ENCODE measurements at regions not wholly inside any gene's neighbourhood (a gene's known extent, or its start where the extent isn't known, plus 50 kb on each side); places are given as distances from the start of the nearest gene placed in this dataset.

DNA sequence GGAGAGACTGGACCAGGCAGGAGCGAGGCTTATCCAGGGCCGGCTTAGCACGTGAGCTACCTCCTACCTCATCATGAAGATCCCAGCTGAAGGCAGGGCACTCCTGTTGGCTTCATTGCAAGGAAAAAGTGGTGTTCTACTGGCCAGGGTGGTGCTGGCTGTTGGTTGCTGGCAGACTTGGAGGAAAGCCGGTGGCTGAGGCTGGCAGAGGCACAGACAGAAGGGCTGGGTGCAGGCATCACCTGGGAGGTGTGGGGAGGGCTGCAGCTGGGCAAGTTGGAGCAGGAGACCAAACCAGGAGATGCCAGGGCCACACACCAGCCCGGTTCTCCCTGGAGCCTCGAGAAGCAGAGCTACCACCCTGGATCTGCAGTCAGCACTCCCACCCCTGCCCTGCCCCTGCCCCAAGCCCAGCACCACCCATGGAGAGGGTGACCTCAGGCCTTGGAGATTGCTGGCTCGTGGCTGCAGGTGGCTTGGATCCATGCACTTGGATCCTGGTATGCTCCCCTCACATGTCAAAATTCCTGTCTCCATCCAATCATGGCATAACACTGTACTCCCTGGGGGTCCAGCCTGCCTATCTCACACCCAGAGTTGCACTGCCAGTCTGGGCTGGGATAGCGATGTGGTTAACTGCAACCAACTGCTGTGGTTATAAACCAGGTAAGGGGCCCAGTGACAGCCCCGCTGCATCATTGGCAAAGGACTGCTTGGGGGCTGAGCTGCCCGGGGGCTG, 49.7 kb downstream of the GLI2 start:
- DNase-seq, result no peak

DNA sequence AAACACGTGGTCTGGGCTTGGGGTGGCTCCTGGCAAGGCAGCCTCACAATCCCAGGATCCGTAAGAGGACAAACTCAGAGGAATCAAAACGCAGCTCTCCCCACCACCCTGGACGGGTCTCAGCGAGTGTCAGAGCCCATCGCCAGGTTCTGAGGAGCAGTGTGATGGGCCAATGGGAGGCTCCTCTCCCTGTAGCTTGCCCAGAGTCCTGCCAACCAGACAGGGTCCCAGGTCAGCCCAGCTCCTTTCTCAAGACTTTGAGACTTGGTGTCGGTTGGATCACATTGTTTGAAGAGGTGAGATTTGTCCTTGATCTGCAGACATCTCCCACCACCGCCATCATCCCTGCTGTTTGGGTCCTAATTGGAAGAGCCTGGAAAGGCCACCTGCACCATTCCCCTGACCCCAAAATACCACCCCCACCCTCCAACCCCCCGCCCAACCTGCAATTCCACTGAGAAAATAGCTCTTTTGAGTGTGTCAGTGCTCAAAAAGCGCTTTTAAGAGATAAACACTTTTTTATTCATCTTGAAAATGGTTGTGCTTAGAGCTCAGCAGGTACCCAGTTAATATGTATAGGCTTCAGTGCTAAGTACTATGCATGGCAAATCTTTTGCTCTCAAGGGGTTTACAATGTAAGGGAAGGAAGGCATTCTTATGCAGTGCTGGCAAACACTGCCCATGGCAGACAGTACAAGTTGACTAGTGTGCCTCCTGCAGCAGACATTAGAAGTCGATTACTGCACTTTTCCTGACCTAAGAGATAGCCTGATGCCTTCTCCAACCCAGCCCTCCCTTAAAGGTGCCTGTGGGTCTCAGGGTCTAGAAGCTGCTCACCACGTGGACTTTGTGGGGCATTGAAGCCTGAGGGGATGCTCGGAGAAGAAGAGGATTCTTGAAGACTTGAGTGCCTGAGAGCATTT, 50.6 kb downstream of the GLI2 start:
- no peak for DNase-seq

DNA sequence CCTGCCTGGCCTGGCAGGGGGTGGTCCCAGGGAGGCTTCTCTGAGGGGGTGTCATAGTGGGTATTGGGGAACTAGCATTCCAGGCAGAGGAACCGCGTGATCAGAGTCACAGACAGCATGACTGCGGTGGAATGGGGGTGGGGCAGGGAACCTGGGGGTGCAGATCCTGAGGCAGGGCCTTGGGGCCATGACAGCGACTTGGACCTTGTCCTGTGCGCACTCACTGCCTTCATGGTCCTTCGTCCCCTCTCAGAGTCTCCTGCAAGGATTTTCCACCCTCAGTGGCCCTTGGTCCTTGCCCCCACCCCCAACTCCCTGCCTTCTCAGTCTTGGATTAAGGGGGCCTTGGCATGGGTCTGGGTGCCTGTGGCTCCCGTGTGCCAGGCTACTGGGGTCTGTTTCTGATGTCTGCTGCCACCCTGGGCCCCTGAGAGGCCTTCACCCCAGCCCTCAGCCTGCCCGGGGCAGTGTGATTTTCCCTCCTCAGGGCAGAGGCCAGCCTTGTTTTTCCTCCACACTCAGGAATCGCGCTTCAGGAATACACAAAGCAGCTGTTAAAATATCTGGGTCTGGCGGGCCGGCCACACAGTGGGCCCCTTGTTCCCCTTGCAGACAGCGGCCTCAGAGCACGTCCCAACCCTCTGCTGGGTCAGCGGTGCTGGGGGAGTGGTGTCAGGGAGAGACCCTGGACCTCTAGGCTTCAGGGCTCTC, 51.6 kb downstream of the GLI2 start:
- no peak for DNase-seq

DNA sequence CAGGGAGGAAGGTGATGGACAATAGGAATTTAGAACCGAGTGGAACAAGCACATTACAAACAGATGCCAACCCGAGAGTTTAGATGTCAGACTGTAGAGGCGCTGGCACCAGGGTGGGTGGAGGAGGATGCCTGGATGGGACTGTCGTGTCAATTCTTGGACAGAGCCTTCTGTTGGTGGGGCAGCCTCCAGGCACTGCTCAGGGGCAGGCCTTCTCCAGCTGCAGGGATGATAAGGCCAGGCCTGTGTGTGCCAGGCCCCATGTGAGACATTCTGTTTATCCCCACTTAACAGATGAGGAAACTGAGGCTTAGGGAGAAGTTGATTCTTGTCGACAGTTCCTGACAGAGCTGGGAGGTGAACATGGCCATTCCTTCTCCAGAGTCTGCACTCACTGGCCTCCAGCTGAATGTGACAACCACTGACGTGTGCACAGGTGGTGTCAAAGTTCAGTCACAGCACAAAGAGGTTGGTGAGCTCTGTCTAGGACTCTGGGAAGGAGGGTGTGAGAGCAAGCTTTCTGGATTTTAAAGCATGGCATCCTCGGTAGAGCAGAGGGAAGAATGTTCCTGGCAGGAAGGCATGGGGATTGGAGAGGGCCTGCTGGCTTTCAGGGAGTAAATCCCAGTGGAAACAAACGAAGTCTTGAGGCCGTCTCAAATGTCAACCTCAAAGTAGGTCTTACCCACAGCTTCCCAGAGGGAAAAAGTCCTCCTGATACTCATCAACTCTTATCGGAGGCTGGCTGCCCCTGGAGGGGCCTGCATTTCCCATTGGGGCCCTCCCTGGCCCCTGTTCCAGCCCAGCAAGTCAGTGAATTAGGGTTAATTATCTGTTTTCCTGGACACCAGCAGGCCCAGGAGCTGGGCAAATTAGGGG, 52.4 kb downstream of the GLI2 start:
- DNase-seq, result no peak

DNA sequence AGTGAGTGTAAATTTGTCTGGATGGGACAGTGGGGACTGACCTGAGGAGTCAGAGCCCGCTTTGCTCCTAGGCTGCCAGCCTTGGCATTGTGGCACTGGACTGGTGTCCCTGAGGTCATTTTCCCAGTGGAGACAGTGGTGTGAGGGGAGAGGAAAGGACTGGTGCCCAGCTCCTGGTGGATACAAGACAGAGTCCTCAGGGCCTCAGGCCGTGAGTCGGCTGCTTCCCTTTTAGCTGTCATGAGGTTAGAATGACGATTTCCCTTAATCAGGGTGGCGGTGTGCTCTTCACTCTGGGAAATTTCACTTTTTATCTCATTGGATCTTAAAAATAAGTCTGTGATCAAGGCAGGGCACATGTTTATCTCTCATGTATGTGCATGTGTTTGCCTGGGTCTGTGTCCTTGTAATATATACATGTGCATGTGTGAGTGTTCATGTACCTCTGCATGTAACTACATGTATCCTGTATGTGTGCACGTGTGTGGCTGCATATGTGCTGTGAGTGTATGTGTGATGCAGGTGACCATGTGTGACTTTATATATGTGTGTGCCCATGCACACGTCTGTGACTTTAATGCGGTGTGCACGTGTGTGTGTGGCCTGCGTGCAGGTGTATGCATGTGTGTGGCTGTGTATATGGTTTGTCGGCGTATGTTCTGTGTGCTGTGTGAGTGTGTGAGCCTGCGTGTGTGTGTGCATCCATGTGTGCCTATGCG, 55.7 kb downstream of the GLI2 start:
- DNase-seq, result no peak

DNA sequence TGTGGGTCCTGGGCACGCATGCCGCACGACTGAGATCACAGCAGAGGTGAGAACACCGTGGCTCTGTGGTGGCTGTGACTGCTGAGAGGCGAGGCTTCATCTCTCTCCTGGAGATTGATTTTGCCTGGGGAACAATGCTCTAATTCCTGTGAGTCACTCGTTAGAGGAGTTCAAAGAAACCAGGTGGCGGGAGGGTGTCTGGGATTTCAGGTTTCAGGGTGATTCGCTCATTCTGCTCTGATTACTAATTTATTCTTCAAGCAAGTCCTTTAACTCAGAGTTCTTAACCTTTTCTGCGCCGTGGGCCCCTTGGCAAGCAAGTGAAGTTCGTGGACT, 56.3 kb downstream of the GLI2 start:
- DNase-seq, result no peak

GRCh38 chr2:120793682-120794403, 58.2 kb downstream of the GLI2 start:
- DNase-seq, result no peak

DNA sequence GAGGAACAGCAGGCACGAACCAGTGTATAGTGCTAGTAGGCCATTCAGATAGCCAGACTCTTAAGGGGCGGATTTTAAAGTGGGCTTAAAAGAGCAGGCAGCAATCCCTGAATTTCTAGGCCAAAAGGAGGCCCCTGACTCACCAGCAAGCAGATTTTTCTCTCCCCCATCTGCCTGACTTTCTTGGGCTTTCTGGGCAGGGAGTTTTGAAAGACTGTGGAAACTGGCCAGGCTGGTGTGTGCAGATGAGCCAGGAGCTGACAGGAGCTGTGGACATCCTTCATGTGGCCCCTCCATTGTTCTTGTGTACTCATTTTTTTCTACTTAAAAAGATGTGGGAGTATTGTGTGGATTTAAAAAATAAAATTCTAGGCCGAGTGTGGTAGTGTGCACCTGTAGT, 59.0 kb downstream of the GLI2 start:
- no peak for DNase-seq

DNA sequence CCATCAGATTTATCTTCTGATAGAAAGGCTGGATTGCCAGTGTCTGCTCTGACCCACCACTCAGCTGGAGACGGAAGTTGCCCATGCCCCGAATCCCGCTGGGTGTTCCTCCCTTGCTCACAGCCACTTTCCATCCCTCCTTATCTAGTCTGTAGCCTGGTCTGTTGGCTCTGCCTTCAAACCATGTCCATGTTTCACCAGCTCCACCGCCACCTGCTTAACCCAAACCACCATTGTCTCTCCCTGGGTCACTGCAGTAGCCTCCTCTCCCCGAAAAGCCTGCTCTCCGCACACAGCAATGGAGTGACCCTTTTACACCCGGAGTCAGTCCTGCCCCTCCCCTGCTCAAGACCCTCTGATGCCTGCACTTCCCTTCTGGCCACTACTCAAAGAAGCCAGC, 60.4 kb downstream of the GLI2 start:
- no peak for DNase-seq

GRCh38 chr2:120797421-120798221, 62.0 kb downstream of the GLI2 start:
- DNase-seq, result no peak

DNA sequence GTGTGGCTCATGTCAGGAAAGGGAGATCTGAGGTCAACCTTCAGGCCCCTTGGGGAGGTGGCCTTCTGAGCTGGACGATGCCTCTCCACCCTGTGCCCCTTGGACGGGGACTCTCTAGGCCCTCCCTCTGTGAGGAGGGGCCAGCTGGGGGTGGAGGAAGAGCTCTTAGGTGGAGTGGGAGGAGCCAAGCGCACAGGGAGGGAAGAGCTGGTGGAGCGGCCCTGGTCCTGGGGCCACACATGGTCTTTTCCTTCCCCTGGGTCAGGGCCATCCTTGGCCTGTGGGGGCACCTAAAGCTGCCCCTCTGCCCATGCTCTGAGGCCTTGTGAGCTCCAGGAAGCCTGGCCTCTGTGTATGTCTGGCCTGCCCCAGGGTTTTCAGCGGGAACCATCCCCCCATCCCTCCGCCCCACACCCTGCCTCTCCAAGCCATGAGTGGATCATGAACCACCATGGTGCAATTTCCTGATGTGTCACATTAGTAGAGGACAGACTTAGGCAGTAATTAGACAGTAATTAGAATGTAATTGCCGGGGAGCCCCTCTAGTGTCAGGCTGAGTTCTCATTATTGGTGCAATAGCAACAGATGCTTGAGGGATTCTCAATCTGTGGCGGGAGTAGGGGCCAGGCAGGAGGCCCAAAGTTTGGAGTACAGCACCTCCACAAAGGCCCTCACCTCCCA, 63.0 kb downstream of the GLI2 start:
- DNase-seq, result no peak

DNA sequence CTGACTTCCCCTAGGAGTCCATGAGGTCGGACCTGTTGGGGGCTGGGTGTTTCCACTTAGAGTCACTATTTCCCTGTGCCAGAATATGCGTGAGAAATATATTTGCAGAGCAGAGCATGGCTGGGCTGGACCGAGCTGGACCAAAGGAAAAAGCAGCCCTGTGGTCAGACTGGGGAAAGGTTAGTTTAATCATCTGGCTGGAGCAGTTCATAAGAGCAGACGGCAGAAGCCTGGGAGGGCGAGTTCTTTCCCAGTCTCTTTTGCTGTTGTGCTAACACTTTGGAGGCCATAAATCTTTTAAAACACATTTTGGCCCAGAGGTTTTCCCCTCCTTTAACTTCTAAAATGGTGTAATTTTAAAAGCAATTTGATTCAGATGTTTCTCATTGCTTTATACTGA, 66.5 kb downstream of the GLI2 start:
- no peak for DNase-seq

DNA sequence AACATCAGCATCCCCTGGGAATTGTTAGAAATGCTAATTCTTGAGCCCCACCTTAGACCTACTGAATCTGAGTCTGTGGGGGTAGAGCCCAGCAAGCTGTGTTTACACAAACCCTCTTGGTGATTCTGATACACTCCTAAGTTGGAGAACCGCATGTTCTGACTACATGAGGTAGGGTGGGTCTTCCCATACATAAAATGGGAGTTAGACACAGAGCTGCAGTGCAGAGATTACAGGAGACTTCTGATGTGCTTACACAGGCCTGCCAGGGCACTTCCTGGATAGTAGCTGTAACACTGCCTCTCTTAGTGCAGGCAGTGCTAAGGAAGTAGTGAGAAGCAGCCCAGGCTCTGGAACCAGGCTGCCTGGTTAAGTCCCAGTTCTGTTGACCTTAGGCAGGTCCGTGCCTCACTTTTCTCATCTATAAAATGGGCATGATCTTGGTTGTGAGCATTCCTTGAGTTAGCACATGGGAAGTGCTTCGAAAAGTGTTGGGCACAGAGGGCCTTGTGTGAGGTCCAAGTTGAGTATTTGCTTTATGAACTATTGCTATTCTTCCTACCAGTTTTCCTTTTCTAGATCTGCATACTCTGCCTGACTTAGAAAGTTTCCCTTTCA, 67.3 kb downstream of the GLI2 start:
- DNase-seq, result no peak

DNA sequence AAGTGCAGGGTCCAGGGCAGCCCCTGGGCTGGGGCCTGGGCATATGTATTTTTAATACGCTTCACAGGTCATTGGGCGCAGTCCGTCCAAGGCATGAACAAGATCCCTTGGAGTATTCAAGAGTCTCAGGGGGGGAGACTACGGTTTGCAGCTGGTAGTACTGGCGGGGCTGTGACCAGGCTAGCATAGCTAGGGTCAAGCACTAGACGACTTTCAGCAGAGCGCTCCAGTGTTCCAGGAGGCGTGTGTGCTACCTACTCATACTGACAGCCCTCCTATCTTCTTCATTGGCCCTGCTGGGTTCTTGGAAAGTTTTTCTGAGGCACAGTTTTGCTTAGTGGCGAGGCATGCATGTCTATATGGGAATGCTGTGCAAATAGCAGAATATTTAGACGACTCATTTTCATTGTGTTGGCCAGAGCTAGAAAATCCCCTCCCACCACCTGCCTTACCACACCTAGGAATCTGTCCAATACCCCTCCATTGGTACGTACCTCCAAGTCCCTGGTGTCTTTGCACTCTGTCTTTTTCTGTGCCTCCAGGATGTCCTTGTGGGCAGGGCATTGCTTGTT, 68.2 kb downstream of the GLI2 start:
- DNase-seq, result no peak

DNA sequence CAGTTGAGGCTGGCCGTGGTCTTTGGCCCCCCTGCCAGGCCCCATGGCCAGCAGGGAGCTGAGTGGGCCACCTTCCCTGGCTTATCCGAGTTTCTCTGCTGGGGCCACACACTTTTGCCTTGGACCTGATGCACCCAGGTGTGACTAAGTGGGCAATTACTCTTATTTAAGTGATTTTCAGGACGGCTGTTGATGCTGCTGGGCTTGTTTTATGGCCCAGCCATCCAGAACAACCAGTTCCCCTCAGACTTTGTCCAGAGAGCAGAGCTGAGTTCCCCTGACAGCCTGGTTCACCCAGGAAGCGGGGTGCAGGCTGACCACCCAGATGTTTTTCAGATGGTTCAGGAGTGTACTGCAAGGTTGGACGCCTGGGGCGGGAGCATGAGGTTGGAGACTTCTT, 68.8 kb downstream of the GLI2 start:
- no peak for DNase-seq

GRCh38 chr2:120805011-120805410, 69.3 kb downstream of the GLI2 start:
- DNase-seq, result no peak

DNA sequence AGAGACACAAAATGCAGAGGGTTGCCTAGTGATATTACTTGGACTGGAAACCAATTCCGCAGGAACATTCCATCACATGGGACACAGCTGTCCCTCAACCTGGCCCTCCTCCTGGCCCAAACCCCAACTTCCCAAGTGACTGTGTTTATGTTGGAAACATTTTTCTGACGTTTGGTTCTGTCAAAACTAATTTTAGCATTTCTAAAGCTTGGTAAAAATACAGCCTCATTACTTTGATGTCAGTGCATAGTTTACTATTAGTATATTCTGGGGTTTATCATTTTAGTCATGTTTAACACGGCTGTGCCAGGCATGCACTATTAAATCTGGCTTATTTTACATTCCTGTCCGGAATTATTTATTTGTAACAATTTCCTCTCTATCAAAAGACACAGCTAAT, 69.9 kb downstream of the GLI2 start:
- DNase-seq, result no peak

- DNase-seq, result no peak
Observed at GRCh38 chr2:120807751-120808150, 72.1 kb downstream of the GLI2 start.

DNA sequence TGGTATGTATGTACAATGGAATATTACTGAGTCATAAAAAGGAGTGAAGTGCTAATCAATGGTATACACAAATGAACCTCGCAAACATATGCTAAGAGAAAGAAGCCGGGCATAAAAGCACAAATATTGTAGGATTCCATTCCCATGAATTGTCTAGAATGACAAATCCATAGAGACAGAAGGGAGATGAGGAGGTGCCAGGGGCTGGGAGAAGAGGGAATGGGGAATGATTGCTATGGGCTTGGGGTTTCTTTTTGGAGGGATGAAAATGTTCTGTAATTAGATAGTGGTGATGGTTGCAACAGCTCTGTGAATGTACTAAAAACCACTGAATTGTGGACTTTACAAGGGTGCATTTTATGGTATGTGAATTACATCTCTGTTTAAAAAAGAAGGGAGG, 73.5 kb downstream of the GLI2 start:
- no peak for DNase-seq
